Suprapubic skin (tissue), 3 donors: ENCODE measurements at regions not wholly inside any gene's neighbourhood (a gene's known extent, or its start where the extent isn't known, plus 50 kb on each side); places are given as distances from the start of the nearest gene placed in this dataset.

Experiments used
- CTCF ChIP-seq, 2 donors: fragments of 200-600 bp in 1 of 2; fragments of 450-650 bp in 1 of 2; sonication (generic) in 1 of 2; IDR thresholded peaks; one replicate each; pipeline ENCODE4 v1.5.1; 2016 to 2019; ENCODE audit warnings: antibody characterized with exemption in 2 of 2, mild to moderate bottlenecking in 1 of 2, moderate library complexity in 1 of 2
- EP300 ChIP-seq: sonication (generic); formaldehyde crosslinking; IDR thresholded peaks from one replicate; pipeline ENCODE4 v1.6.1; 2017; ENCODE audit warnings: antibody characterized with exemption
- POLR2A ChIP-seq, 2 donors: fragments of 450-650 bp; IDR thresholded peaks; one replicate each; pipeline ENCODE4 v1.6.1; 2017; ENCODE audit warnings: antibody characterized with exemption in 2 of 2, mild to moderate bottlenecking in 2 of 2, moderate library complexity in 2 of 2

- no peak for TF ChIP-seq POLR2A (IDR thresholded peaks at IDR 0.05)
- no peak for TF ChIP-seq CTCF (IDR thresholded peaks at IDR 0.05)
- TF ChIP-seq EP300: no peak
Observed at GRCh38 chr12:76247992-76248391, 100.2 kb downstream of the BBS10 start.
